ENCODE measurements at regions not wholly inside any gene's neighbourhood (a gene's known extent, or its start where the extent isn't known, plus 50 kb on each side); places are given as distances from the start of the nearest gene placed in this dataset.

GRCh38 chr12:17666641-17667324 lies 423.2 kb downstream of the RERGL start:
- TF ChIP-seq CTCF (conservative IDR thresholded peaks at IDR 0.05; ENCODE audit: low read length) (no peak), EZH2phosphoT487 (IDR thresholded peaks at IDR 0.05; ENCODE audit: borderline replicate concordance) (no peak)
